Activated naive CD8-positive, alpha-beta T cell treated with anti-CD3 and anti-CD28 coated beads, Interleukin-2, amount 10 ng/mL, durations not matched to agents 7 days and 5 days (primary cell): ENCODE measurements at regions not wholly inside any gene's neighbourhood (a gene's known extent, or its start where the extent isn't known, plus 50 kb on each side); places are given as distances from the start of the nearest gene placed in this dataset.

ENCODE experiments used
- ATAC-seq: fragments of 150-1000 bp; cut with Tn5 transposase; one replicate; pipeline ENCODE4 v1.10.0; 2021; ENCODE audit warnings: low read depth, moderate library complexity
- POLR2A ChIA-PET: fragments of 350-600 bp; sonication (Branson Sonifier 250); formaldehyde crosslinking; loops from one replicate; lab custom pipeline; 2021; ENCODE audit warnings: antibody characterized with exemption; lab: Charles Lee
- DNase-seq: peaks from one replicate; pipeline ENCODE4 v3.0.0; 2021
- H3K27ac Mint-ChIP-seq: one replicate; pipeline ENCODE4 v1.8.0; 2022; ENCODE audit warnings: mild to moderate bottlenecking, mixed read lengths
- H3K27me3 Mint-ChIP-seq: one replicate; pipeline ENCODE4 v1.8.0; 2022; ENCODE audit warnings: mild to moderate bottlenecking, moderate library complexity, mixed read lengths
- H3K36me3 Mint-ChIP-seq: one replicate; pipeline ENCODE4 v1.8.0; 2021; ENCODE audit warnings: mild to moderate bottlenecking, mixed read lengths
- H3K4me1 Mint-ChIP-seq: one replicate; pipeline ENCODE4 v1.8.0; 2021; ENCODE audit warnings: mixed read lengths
- H3K4me3 Mint-ChIP-seq: one replicate; pipeline ENCODE4 v1.8.0; 2022; ENCODE audit warnings: mild to moderate bottlenecking, moderate library complexity, mixed read lengths
- H3K9me3 Mint-ChIP-seq: one replicate; pipeline ENCODE4 v1.8.0; 2021; ENCODE audit warnings: mixed read lengths

DNA sequence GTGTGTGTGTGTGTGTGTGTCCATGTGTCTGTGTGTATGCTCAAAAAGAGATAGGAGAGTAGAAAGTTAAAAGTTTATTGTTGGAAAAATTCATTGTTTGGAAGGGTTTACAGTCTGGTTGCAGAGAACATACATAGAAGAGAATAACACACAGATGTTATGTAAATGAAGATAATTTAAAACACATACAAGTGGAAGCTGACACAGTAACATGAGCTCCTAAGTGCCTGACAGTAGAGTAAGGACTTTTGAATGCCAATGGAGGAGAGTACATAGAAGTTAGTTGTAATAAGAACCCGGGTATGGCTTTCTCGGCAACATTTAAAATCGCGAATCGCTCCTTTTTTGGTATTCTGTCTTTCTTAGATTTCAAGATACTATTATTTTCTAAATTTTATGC is 137.0 kb upstream of the FANCL start:
- no peaks in the 10 kb centered on the region for H3K36me3 Mint-ChIP-seq
- no peaks in the 10 kb centered on the region for H3K4me1 Mint-ChIP-seq
- peaks cover 3% of the 10 kb centered on the region for H3K9me3 Mint-ChIP-seq
- ATAC-seq (no peak), DNase-seq (no peak)
- no peak overlapping the region for H3K27ac Mint-ChIP-seq
- POLR2A ChIA-PET, result no interaction called here
- H3K27me3 Mint-ChIP-seq, result peaks cover 2% of the 10 kb centered on the region
- H3K4me3 Mint-ChIP-seq, result no peak overlapping the region

- no peak for DNase-seq
- no peak for ATAC-seq
- Mint-ChIP-seq H3K4me3 (no peak overlapping the region), H3K27ac (no peak overlapping the region), H3K27me3 (peaks cover 4% of the 10 kb centered on the region), H3K36me3 (no peaks in the 10 kb centered on the region), H3K4me1 (no peaks in the 10 kb centered on the region), H3K9me3 (peaks cover 3% of the 10 kb centered on the region)
- POLR2A ChIA-PET, result no interaction called here
Measured at GRCh38 chr2:58377181-58377580, 136.1 kb upstream of the FANCL start.

DNA sequence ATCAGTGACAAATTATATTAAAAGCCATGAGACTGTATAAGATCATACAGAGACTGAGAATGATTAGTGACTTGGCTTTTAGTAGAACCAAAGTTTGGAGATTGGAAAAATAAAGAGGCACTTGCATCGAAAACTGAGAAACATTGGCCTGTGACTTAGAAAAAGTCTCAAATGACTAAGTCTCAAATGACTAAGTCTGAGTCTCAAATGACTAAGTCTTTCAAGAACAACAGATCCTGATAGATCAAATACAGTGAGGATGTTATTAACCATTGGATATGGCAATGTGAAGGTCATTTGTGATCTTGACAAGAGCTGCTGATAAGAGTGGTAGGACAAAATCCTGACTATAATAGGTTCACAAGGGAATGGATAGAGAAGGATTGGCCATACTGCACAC is 135.5 kb upstream of the FANCL start:
- peaks cover 4% of the 10 kb centered on the region for H3K27me3 Mint-ChIP-seq
- POLR2A ChIA-PET, result no interaction called here
- H3K4me1 Mint-ChIP-seq, result no peaks in the 10 kb centered on the region
- H3K36me3 Mint-ChIP-seq, result no peaks in the 10 kb centered on the region
- peaks cover 3% of the 10 kb centered on the region for H3K9me3 Mint-ChIP-seq
- H3K27ac Mint-ChIP-seq, result no peak overlapping the region
- no peak overlapping the region for H3K4me3 Mint-ChIP-seq
- no peak for ATAC-seq
- DNase-seq, result no peak

DNA sequence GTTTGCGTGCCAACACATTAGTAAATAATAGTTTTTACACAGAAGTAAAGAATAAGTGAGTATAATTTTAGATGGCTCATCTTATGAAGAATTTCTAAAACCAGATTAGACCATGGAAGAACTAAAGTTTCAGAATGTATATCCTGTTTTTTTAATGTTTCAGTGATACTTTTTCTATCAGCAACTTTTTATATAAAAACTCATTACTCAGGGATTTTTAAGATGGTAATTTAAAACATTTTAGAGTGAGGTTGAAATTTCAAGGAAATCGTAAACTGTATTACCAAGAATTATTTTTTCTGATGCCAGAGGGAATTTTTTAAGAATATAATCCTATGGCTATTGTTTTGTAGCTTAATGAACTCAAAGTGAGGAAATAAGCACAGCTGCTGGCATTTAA is 128.5 kb upstream of the FANCL start:
- Mint-ChIP-seq H3K36me3 (peaks cover 2% of the 10 kb centered on the region), H3K9me3 (no peaks in the 10 kb centered on the region), H3K27me3 (peaks cover 2% of the 10 kb centered on the region), H3K4me1 (peaks cover 2% of the 10 kb centered on the region), H3K27ac (no peak overlapping the region), H3K4me3 (no peak overlapping the region)
- no peak for ATAC-seq
- DNase-seq, result no peak
- POLR2A ChIA-PET, result no interaction called here

- Mint-ChIP-seq H3K4me3 (no peak overlapping the region), H3K27ac (no peak overlapping the region), H3K9me3 (no peaks in the 10 kb centered on the region), H3K27me3 (peaks cover 17% of the 10 kb centered on the region), H3K36me3 (no peaks in the 10 kb centered on the region), H3K4me1 (peaks cover 2% of the 10 kb centered on the region)
- POLR2A ChIA-PET, result no interaction called here
- DNase-seq (no peak), ATAC-seq (no peak)
Measured at GRCh38 chr2:58364098-58364497, 123.0 kb upstream of the FANCL start.

GRCh38 chr2:58358026-58358425 is 116.9 kb upstream of the FANCL start:
- ATAC-seq (no peak), DNase-seq (no peak)
- Mint-ChIP-seq H3K9me3 (no peaks in the 10 kb centered on the region), H3K27me3 (peaks cover 62% of the 10 kb centered on the region), H3K36me3 (no peaks in the 10 kb centered on the region), H3K27ac (no peak overlapping the region), H3K4me1 (peaks cover 2% of the 10 kb centered on the region), H3K4me3 (no peak overlapping the region)
- POLR2A ChIA-PET, result no interaction called here

DNA sequence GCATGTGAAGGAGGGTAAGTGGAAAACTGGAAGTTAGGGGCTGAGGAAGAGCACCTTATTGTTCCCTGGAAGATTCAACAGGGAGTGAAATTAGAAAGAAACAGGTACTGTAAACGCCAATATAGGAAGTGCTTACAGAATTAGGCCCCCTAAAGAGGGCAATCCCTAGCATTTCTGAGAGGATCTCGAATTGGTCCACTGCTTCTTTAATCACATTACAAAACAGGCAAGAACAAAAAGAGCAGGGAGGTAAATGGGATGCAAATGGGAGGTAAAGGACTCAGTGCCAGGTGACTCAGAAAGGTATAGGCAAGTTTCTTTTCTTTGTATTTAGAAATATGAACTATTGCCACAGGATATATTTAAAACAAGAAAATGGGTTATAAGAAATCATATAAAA is 116.4 kb upstream of the FANCL start:
- POLR2A ChIA-PET, result no interaction called here
- no peak overlapping the region for H3K4me3 Mint-ChIP-seq
- DNase-seq (no peak), ATAC-seq (no peak)
- H3K4me1 Mint-ChIP-seq, result peaks cover 2% of the 10 kb centered on the region
- no peak overlapping the region for H3K27ac Mint-ChIP-seq
- H3K36me3 Mint-ChIP-seq, result no peaks in the 10 kb centered on the region
- H3K9me3 Mint-ChIP-seq, result no peaks in the 10 kb centered on the region
- peaks cover 65% of the 10 kb centered on the region for H3K27me3 Mint-ChIP-seq

DNA sequence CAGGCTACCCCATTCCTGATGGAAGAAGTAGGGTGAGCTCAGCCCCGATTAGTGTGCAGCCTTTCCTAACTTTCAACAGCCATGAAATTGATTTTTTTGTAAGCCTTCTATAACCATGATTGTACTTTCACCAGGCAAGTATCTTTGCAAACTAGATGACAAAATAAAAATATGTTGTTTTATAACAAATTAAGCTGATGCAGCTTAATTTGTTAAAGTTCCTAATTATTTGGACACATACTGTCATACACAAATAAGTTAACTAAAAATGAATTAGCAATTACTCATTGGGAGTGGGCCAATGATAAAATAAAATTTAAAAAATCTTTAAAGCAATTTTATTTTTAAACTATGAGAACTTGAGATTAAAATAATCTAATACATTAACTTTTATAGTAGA is 113.1 kb upstream of the FANCL start:
- Mint-ChIP-seq H3K4me1 (peaks cover 17% of the 10 kb centered on the region), H3K27ac (no peak overlapping the region), H3K9me3 (no peaks in the 10 kb centered on the region), H3K27me3 (peaks cover 78% of the 10 kb centered on the region), H3K36me3 (no peaks in the 10 kb centered on the region), H3K4me3 (no peak overlapping the region)
- DNase-seq (no peak), ATAC-seq (no peak)
- POLR2A ChIA-PET, result no interaction called here

GRCh38 chr2:58350484-58350883 is 109.4 kb upstream of the FANCL start:
- no peak for DNase-seq
- peaks cover 17% of the 10 kb centered on the region for H3K4me1 Mint-ChIP-seq
- peaks cover 70% of the 10 kb centered on the region for H3K27me3 Mint-ChIP-seq
- POLR2A ChIA-PET, result no interaction called here
- no peaks in the 10 kb centered on the region for H3K36me3 Mint-ChIP-seq
- no peaks in the 10 kb centered on the region for H3K9me3 Mint-ChIP-seq
- no peak overlapping the region for H3K4me3 Mint-ChIP-seq
- H3K27ac Mint-ChIP-seq, result no peak overlapping the region
- ATAC-seq, result peak; percentile 92

DNA sequence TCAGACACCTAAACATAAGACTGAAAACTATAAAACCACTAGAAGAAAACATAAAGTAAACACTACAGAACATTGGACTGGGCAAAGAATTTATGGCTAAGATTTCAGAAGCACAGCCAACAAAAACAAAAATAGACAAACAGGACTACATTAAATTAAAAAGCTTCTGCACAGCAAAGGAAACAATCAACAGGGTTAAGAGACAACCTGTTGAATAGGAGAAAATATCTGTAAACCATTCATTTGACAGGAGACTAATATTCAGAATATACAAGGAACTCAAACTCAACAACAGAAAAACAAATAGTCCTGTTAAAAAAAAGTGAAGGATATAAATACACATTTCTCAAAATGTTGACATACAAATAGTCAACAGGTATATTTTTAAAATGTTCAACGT is 106.7 kb upstream of the FANCL start:
- Mint-ChIP-seq H3K27me3 (peaks cover 51% of the 10 kb centered on the region), H3K9me3 (peaks cover 2% of the 10 kb centered on the region), H3K4me3 (no peak overlapping the region), H3K27ac (no peak overlapping the region), H3K36me3 (peaks cover 2% of the 10 kb centered on the region), H3K4me1 (peaks cover 15% of the 10 kb centered on the region)
- no peak for DNase-seq
- POLR2A ChIA-PET, result no interaction called here
- no peak for ATAC-seq

DNA sequence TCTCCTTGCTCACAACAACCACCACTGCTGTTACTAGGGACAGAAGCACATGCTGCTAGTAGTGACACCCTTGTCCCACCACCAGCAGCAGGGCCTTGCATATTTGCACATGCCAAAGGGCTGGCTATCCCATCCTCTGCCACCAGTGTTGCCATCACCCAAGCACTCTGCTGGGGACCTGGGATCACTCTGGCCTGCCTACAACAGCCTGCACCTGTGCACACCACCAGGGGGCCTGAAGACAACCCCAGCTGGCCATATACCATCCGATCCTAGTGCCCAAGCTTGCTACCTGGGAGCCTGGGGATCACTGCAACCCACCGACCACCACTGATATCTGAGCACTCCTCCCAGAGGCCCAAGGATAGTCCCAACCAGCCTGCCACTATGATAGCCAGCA is 99.9 kb upstream of the FANCL start:
- POLR2A ChIA-PET, result no interaction called here
- peaks cover 8% of the 10 kb centered on the region for H3K4me1 Mint-ChIP-seq
- DNase-seq (no peak), ATAC-seq (no peak)
- no peak overlapping the region for H3K27ac Mint-ChIP-seq
- peaks cover 16% of the 10 kb centered on the region for H3K9me3 Mint-ChIP-seq
- peaks cover 10% of the 10 kb centered on the region for H3K36me3 Mint-ChIP-seq
- peaks cover 24% of the 10 kb centered on the region for H3K27me3 Mint-ChIP-seq
- H3K4me3 Mint-ChIP-seq, result no peak overlapping the region

DNA sequence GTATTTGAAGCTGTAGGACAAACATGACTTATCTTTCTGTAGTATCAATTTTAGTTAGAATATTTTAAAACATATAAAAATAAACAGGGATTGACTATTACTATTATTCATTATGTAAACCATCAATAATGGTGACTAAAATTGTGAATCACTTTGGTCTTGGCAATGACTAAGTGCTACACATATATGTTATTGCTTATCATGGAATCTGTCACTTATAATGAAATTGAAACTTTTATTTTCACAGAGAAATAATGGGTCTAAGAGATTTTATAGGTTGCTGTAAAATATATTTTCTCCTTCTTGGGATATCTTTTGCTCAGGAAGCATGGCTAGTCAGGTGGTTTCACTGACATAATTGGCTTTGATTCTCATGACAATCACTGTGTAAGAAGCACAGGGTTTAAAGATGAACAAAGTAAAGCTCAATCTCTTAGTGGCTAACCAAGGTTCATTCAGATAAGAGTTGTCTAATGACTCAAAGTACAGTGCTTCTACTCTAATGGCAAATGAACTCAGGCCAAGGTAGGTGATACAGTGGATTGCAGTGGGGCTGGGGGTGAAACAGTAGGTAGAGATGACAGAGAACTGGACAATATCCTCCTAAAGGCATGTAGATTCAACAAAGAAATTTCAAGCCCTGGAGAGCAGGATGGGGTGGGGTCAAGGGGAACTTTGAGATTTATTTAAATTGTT is 98.6 kb upstream of the FANCL start:
- POLR2A ChIA-PET, result no interaction called here
- peaks cover 31% of the 10 kb centered on the region for H3K27me3 Mint-ChIP-seq
- H3K4me1 Mint-ChIP-seq, result peaks cover 8% of the 10 kb centered on the region
- no peak for DNase-seq
- H3K27ac Mint-ChIP-seq, result no peak overlapping the region
- H3K9me3 Mint-ChIP-seq, result peaks cover 16% of the 10 kb centered on the region
- no peak for ATAC-seq
- peaks cover 10% of the 10 kb centered on the region for H3K36me3 Mint-ChIP-seq
- no peak overlapping the region for H3K4me3 Mint-ChIP-seq

GRCh38 chr2:58336416-58336815 is 95.3 kb upstream of the FANCL start:
- ATAC-seq (no peak), DNase-seq (no peak)
- Mint-ChIP-seq H3K27ac (no peak overlapping the region), H3K4me3 (no peak overlapping the region), H3K9me3 (peaks cover 4% of the 10 kb centered on the region), H3K4me1 (peaks cover 5% of the 10 kb centered on the region), H3K36me3 (peaks cover under 1% of the 10 kb centered on the region), H3K27me3 (peaks cover 18% of the 10 kb centered on the region)
- POLR2A ChIA-PET, result no interaction called here

GRCh38 chr2:58334414-58334813 is 93.3 kb upstream of the FANCL start:
- DNase-seq, result no peak
- no peak overlapping the region for H3K4me3 Mint-ChIP-seq
- H3K27me3 Mint-ChIP-seq, result peaks cover 15% of the 10 kb centered on the region
- POLR2A ChIA-PET, result no interaction called here
- H3K27ac Mint-ChIP-seq, result no peak overlapping the region
- H3K9me3 Mint-ChIP-seq, result no peaks in the 10 kb centered on the region
- no peaks in the 10 kb centered on the region for H3K36me3 Mint-ChIP-seq
- H3K4me1 Mint-ChIP-seq, result peaks cover 2% of the 10 kb centered on the region
- no peak for ATAC-seq
